ENCODE measurements at regions not wholly inside any gene's neighbourhood (a gene's known extent, or its start where the extent isn't known, plus 50 kb on each side); places are given as distances from the start of the nearest gene placed in this dataset.

DNA sequence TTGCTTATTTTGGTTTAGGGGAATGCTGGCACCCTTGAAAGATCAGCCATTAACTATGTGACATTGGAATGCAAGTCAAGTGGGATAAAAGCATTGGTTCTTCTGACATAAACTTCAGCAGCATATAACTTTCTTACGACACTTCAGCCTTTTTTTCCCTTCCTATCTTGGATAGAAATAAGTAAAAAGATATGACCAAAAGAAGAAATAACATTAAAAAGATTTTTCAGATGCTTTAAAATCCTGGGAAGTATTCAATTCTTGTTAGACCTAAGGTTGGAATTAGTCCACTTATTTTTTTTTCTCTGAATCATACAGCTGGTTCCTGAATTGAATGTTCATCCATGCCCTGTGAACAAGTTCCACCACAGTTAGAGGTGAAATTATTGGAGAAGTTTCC, 85.6 kb upstream of the TSPAN8 start:
- H3K4me3 ChIP-seq (ENCODE audit: low read depth, poor library complexity, severe bottlenecking), result no peak overlapping the region
- TF ChIP-seq POLR2A (IDR thresholded peaks at IDR 0.05), result no peak
- no peak for DNase-seq (ENCODE audit: low spot score in 2 of 2)
- WGBS, 2 donors, result 62 to 70% methylated on average over 1 of the region's 1 CpG
- intact Hi-C loops (cut with DNase I; ENCODE audit: low total_unique reads), result no loop called here

GRCh38 chr12:71242511-71242910, 84.7 kb upstream of the TSPAN8 start:
- TF ChIP-seq CTCF (IDR thresholded peaks at IDR 0.05) (no peak), POLR2A (IDR thresholded peaks at IDR 0.05) (no peak)
- intact Hi-C loops (cut with DNase I; ENCODE audit: low total_unique reads), result no loop called here
- WGBS, 2 donors, result 60 to 67% methylated on average over 2 of the region's 2 CpGs

GRCh38 chr12:71240946-71241345, 83.1 kb upstream of the TSPAN8 start:
- 47 to 51% methylated on average over 3 of the region's 3 CpGs for WGBS, 2 donors
- H3K4me3 ChIP-seq (ENCODE audit: low read depth, poor library complexity, severe bottlenecking), result no peak overlapping the region
- intact Hi-C loops (cut with DNase I; ENCODE audit: low total_unique reads), result no loop called here
- no peak for DNase-seq (ENCODE audit: low spot score in 2 of 2)
- TF ChIP-seq POLR2A (IDR thresholded peaks at IDR 0.05) (no peak), CTCF (IDR thresholded peaks at IDR 0.05) (no peak)

More at GRCh38 chr12:71242511-71242910, 84.7 kb upstream of the TSPAN8 start:
- no peak overlapping the region for H3K4me3 ChIP-seq (ENCODE audit: low read depth, poor library complexity, severe bottlenecking)
- no peak for DNase-seq (ENCODE audit: low spot score in 2 of 2)

- H3K4me3 ChIP-seq (ENCODE audit: low read depth, poor library complexity, severe bottlenecking), result no peak overlapping the region
- intact Hi-C loops (cut with DNase I; ENCODE audit: low total_unique reads), result no loop called here
- DNase-seq (ENCODE audit: low spot score in 2 of 2), result no peak
- TF ChIP-seq POLR2A (IDR thresholded peaks at IDR 0.05) (no peak), CTCF (IDR thresholded peaks at IDR 0.05) (no peak)
Measured at GRCh38 chr12:71239731-71240130, 81.9 kb upstream of the TSPAN8 start.

- WGBS, 2 donors, result 95 to 98% methylated on average over 4 of the region's 4 CpGs
- DNase-seq (ENCODE audit: low spot score in 2 of 2), result no peak
- TF ChIP-seq CTCF (IDR thresholded peaks at IDR 0.05) (no peak), POLR2A (IDR thresholded peaks at IDR 0.05) (no peak)
- intact Hi-C loops (cut with DNase I; ENCODE audit: low total_unique reads), result no loop called here
- no peak overlapping the region for H3K4me3 ChIP-seq (ENCODE audit: low read depth, poor library complexity, severe bottlenecking)
Measured at GRCh38 chr12:71237128-71237527, 79.3 kb upstream of the TSPAN8 start.

DNA sequence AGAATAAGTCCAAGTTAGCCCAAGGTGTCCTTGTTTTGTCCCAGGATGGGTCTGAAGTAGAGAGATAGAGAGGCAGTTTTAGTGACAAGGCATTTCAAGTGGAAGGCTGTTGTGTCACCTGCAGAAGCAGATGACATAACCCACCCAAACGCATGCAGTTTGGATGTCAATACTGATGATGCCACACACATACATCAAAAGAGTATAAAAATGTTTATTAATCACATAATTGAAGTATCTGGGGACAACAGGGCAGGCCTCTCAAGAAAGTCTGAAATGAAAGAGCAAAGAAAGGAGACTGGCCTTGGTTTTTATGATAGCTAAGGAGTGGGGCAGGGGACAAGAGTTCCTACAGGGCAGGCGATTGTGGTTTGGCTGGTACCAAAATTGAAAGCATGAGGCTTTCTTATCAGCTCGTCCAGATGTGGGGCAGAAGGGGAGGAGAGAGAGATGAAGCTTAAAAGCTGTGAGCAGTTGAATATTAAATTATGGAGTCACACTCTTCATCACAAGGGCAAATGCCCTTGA, 78.4 kb upstream of the TSPAN8 start:
- no peak overlapping the region for H3K4me3 ChIP-seq (ENCODE audit: low read depth, poor library complexity, severe bottlenecking)
- TF ChIP-seq POLR2A (IDR thresholded peaks at IDR 0.05), result no peak
- no peak for TF ChIP-seq CTCF (IDR thresholded peaks at IDR 0.05)
- intact Hi-C loops (cut with DNase I; ENCODE audit: low total_unique reads), result no loop called here
- 65 to 81% methylated on average over 3 of the region's 3 CpGs for WGBS, 2 donors
- DNase-seq (ENCODE audit: low spot score in 2 of 2), result no peak
